HepG2 (cell line): ENCODE measurements at regions not wholly inside any gene's neighbourhood (a gene's known extent, or its start where the extent isn't known, plus 50 kb on each side); places are given as distances from the start of the nearest gene placed in this dataset.

Experiments
- FOXK2 ChIP-seq: fragments of 450-650 bp; IDR thresholded peaks from 2 replicates; pipeline ENCODE4 v1.6.1; 2016
- GFI1 ChIP-seq: sonication (generic); formaldehyde crosslinking; IDR thresholded peaks from 2 replicates; pipeline ENCODE4 v1.5.0; 2020; ENCODE audit warnings: missing genetic modification reagents, mild to moderate bottlenecking, borderline replicate concordance
- HOXA5 ChIP-seq: sonication (generic); formaldehyde crosslinking; IDR thresholded peaks from 2 replicates; pipeline ENCODE4 v1.4.0; 2020; ENCODE audit warnings: missing genetic modification reagents
- KDM1A ChIP-seq: IDR thresholded peaks from 2 replicates; pipeline ENCODE4 v1.6.1; 2016; ENCODE audit warnings: missing compliant biosample characterization
- NKX3-1 ChIP-seq: sonication (generic); formaldehyde crosslinking; IDR thresholded peaks from 2 replicates; pipeline ENCODE4 v1.5.0; 2020; ENCODE audit warnings: missing genetic modification reagents
- RCOR2 ChIP-seq: IDR thresholded peaks from 2 replicates; pipeline ENCODE4 v1.6.1; 2016; ENCODE audit warnings: missing biosample characterization, missing genetic modification reagents
- RFXAP ChIP-seq: sonication (generic); formaldehyde crosslinking; IDR thresholded peaks from 2 replicates; pipeline ENCODE4 v1.4.0; 2020; ENCODE audit warnings: missing genetic modification reagents, borderline replicate concordance
- SKI ChIP-seq: fragments of 450-650 bp; IDR thresholded peaks from one replicate; pipeline ENCODE4 v1.6.1; 2018; ENCODE audit warnings: mild to moderate bottlenecking; ENCODE audit not compliant: partially characterized antibody
- TEAD3 ChIP-seq: optimal IDR thresholded peaks from 2 replicates; pipeline ENCODE3; 2016; ENCODE audit warnings: borderline replicate concordance
- TRIM24 ChIP-seq: sonication (generic); formaldehyde crosslinking; IDR thresholded peaks from 2 replicates; pipeline ENCODE4 v1.8.0; 2022; ENCODE audit warnings: mild to moderate bottlenecking, missing genetic modification reagents
- ZKSCAN8 ChIP-seq: IDR thresholded peaks from 2 replicates; pipeline ENCODE4 v1.6.1; 2016; ENCODE audit warnings: borderline replicate concordance, missing genetic modification reagents, missing compliant biosample characterization
- ZNF12 ChIP-seq: sonication (generic); formaldehyde crosslinking; IDR thresholded peaks from 2 replicates; pipeline ENCODE4 v1.5.0; 2020; ENCODE audit warnings: missing genetic modification reagents
- ZNF17 ChIP-seq: sonication (generic); formaldehyde crosslinking; IDR thresholded peaks from 2 replicates; pipeline ENCODE4 v1.5.0; 2020; ENCODE audit warnings: mild to moderate bottlenecking, missing genetic modification reagents
- ZNF251 ChIP-seq: sonication (generic); formaldehyde crosslinking; IDR thresholded peaks from 2 replicates; pipeline ENCODE4 v1.9.0; 2021; ENCODE audit warnings: mild to moderate bottlenecking, missing genetic modification reagents
- ZNF569 ChIP-seq: sonication (generic); formaldehyde crosslinking; IDR thresholded peaks from 2 replicates; pipeline ENCODE4 v1.5.0; 2020; ENCODE audit warnings: mild to moderate bottlenecking, missing genetic modification reagents, moderate library complexity, borderline replicate concordance
- ZNF672 ChIP-seq: sonication (generic); formaldehyde crosslinking; IDR thresholded peaks from 2 replicates; pipeline ENCODE4 v1.8.1; 2022; ENCODE audit warnings: missing genetic modification reagents
- ZNF772 ChIP-seq: sonication (generic); formaldehyde crosslinking; IDR thresholded peaks from 2 replicates; pipeline ENCODE4 v1.5.0; 2020; ENCODE audit warnings: mild to moderate bottlenecking, missing genetic modification reagents
- ZNF792 ChIP-seq: IDR thresholded peaks from 2 replicates; pipeline ENCODE4 v1.6.1; 2016
- ZNF878 ChIP-seq: sonication (generic); formaldehyde crosslinking; IDR thresholded peaks from 2 replicates; pipeline ENCODE4 v1.8.1; 2023; ENCODE audit warnings: mild to moderate bottlenecking, missing genetic modification reagents, moderate library complexity
- TF ChIP-seq, protein P1 (sequence below): sonication (generic); formaldehyde crosslinking; IDR thresholded peaks from 2 replicates; pipeline ENCODE4 v1.4.0; 2020; ENCODE audit warnings: mild to moderate bottlenecking, low read depth, missing genetic modification reagents
- TF ChIP-seq, protein P2 (sequence below): sonication (generic); formaldehyde crosslinking; IDR thresholded peaks from 2 replicates; pipeline ENCODE4 v1.4.0; 2020; ENCODE audit warnings: mild to moderate bottlenecking, missing genetic modification reagents
- TF ChIP-seq, protein P3 (sequence below): IDR thresholded peaks from 2 replicates; pipeline ENCODE4 v1.6.1; 2016; ENCODE audit warnings: low read depth, borderline replicate concordance
- TF ChIP-seq, protein P4 (sequence below): sonication (generic); formaldehyde crosslinking; IDR thresholded peaks from 2 replicates; pipeline ENCODE4 v1.8.1; 2023; ENCODE audit warnings: mild to moderate bottlenecking, missing genetic modification reagents
- TF ChIP-seq, protein P5 (sequence below), 2 experiments: sonication (generic) in 1 of 2; formaldehyde crosslinking in 1 of 2; IDR thresholded peaks; 2 replicates each; pipeline versions ENCODE4 v1.4.0 to v1.6.1; 2018 to 2020; ENCODE audit warnings: missing genetic modification reagents in 2 of 2, borderline replicate concordance in 1 of 2, low read depth in 1 of 2, mild to moderate bottlenecking in 1 of 2, missing biosample characterization in 1 of 2

DNA sequence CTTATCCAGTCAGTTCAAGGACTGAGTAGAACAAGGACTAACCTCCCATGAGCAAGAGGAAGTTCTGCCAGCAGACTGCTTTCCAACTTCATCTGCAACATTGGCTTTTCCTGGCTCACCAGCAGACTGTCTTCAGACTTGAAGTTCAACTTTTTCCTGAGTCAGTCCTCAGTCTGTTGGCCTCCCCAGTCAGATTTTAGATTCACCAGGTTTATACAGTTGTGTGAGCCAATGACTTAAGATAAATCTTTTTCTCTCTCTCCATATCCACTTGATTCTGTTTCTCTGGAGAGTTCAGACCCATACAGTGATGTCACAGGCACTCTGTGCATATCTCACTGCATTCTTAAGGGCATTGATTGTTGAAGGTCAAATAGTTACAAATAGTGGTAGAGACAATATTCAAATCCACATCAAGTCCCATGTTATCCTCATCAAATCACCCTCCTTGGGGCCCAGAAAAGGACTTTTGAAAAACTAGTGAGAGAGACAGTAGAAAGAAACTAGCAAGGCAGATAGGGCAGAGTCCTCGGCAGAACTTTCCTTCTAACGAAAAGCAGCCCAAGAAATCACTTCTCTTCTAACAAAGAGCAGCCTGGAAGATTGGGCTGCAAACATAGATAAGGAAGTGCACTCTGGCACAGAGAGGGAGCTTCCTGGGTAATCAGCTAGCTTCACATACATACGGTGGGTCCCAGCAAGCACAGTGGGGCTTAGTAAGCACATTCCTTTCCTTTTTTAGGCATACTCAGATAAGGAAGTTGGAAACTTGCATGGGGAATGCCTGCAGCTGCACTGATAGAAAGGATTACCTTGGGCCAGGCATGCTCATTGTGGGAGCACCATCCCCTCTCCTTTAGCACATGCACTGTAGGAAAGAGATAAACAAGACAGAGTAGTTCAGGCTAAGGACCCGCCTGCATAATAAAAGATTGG lies 132.3 kb upstream of the FAM20A start (continued):
- TF ChIP-seq, protein P1, sequence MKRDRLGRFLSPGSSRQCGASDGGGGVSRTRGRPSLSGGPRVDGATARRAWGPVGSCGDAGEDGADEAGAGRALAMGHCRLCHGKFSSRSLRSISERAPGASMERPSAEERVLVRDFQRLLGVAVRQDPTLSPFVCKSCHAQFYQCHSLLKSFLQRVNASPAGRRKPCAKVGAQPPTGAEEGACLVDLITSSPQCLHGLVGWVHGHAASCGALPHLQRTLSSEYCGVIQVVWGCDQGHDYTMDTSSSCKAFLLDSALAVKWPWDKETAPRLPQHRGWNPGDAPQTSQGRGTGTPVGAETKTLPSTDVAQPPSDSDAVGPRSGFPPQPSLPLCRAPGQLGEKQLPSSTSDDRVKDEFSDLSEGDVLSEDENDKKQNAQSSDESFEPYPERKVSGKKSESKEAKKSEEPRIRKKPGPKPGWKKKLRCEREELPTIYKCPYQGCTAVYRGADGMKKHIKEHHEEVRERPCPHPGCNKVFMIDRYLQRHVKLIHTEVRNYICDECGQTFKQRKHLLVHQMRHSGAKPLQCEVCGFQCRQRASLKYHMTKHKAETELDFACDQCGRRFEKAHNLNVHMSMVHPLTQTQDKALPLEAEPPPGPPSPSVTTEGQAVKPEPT, result no peak
- TF ChIP-seq SKI (no peak), ZNF772 (CRISPR knock-in tag) (0 out of 2 replicates have a peak, but pooled peaks have one; percentile 39), ZNF672 (CRISPR knock-in tag) (no peak), ZNF12 (peak; percentile 15; the same call in 1 of the 2 replicates), RFXAP (CRISPR knock-in tag) (no peak), RCOR2 (peak; percentile 59; the same call in 1 of the 2 replicates), ZNF792 (CRISPR knock-in tag) (peak; percentile 66; the same call in 1 of the 2 replicates), GFI1 (CRISPR knock-in tag) (peak; percentile 98), HOXA5 (CRISPR knock-in tag) (no peak), ZNF17 (no peak), TRIM24 (CRISPR knock-in tag) (no peak), KDM1A (CRISPR knock-in tag) (peak; percentile 13; the same call in 1 of the 2 replicates), FOXK2 (no peak), TEAD3 (CRISPR knock-in tag) (peak; percentile 97), ZKSCAN8 (CRISPR knock-in tag) (0 out of 2 replicates have a peak, but pooled peaks have one; percentile 31), NKX3-1 (CRISPR knock-in tag) (no peak), ZNF569 (CRISPR knock-in tag) (no peak), ZNF251 (CRISPR knock-in tag) (no peak), ZNF878 (CRISPR knock-in tag) (peak; percentile 62; the same call in 1 of the 2 replicates)
- TF ChIP-seq, protein P2, sequence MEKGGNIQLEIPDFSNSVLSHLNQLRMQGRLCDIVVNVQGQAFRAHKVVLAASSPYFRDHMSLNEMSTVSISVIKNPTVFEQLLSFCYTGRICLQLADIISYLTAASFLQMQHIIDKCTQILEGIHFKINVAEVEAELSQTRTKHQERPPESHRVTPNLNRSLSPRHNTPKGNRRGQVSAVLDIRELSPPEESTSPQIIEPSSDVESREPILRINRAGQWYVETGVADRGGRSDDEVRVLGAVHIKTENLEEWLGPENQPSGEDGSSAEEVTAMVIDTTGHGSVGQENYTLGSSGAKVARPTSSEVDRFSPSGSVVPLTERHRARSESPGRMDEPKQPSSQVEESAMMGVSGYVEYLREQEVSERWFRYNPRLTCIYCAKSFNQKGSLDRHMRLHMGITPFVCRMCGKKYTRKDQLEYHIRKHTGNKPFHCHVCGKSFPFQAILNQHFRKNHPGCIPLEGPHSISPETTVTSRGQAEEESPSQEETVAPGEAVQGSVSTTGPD (CRISPR knock-in tag), result no peak
- TF ChIP-seq, protein P3, sequence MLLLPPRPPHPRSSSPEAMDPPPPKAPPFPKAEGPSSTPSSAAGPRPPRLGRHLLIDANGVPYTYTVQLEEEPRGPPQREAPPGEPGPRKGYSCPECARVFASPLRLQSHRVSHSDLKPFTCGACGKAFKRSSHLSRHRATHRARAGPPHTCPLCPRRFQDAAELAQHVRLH (CRISPR knock-in tag), result 0 out of 2 replicates have a peak, but pooled peaks have one; percentile 39
- TF ChIP-seq, protein P4, sequence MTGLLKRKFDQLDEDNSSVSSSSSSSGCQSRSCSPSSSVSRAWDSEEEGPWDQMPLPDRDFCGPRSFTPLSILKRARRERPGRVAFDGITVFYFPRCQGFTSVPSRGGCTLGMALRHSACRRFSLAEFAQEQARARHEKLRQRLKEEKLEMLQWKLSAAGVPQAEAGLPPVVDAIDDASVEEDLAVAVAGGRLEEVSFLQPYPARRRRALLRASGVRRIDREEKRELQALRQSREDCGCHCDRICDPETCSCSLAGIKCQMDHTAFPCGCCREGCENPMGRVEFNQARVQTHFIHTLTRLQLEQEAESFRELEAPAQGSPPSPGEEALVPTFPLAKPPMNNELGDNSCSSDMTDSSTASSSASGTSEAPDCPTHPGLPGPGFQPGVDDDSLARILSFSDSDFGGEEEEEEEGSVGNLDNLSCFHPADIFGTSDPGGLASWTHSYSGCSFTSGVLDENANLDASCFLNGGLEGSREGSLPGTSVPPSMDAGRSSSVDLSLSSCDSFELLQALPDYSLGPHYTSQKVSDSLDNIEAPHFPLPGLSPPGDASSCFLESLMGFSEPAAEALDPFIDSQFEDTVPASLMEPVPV (CRISPR knock-in tag), result no peak
- TF ChIP-seq, protein P5, sequence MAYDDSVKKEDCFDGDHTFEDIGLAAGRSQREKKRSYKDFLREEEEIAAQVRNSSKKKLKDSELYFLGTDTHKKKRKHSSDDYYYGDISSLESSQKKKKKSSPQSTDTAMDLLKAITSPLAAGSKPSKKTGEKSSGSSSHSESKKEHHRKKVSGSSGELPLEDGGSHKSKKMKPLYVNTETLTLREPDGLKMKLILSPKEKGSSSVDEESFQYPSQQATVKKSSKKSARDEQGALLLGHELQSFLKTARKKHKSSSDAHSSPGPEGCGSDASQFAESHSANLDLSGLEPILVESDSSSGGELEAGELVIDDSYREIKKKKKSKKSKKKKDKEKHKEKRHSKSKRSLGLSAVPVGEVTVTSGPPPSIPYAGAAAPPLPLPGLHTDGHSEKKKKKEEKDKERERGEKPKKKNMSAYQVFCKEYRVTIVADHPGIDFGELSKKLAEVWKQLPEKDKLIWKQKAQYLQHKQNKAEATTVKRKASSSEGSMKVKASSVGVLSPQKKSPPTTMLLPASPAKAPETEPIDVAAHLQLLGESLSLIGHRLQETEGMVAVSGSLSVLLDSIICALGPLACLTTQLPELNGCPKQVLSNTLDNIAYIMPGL (CRISPR knock-in tag; IDR thresholded peaks at IDR 0.05; ENCODE audit: borderline replicate concordance in 1 of 2, low read depth in 1 of 2), result no peak
